GM12872 (cell line): ENCODE measurements at regions not wholly inside any gene's neighbourhood (a gene's known extent, or its start where the extent isn't known, plus 50 kb on each side); places are given as distances from the start of the nearest gene placed in this dataset.

ENCODE experiments used
- CTCF ChIP-seq: IDR thresholded peaks from 3 replicates; pipeline ENCODE4 v1.5.1; 2011; ENCODE audit warnings: low read depth, mild to moderate bottlenecking, low read length, moderate library complexity; ENCODE audit not compliant: insufficient read depth

DNA sequence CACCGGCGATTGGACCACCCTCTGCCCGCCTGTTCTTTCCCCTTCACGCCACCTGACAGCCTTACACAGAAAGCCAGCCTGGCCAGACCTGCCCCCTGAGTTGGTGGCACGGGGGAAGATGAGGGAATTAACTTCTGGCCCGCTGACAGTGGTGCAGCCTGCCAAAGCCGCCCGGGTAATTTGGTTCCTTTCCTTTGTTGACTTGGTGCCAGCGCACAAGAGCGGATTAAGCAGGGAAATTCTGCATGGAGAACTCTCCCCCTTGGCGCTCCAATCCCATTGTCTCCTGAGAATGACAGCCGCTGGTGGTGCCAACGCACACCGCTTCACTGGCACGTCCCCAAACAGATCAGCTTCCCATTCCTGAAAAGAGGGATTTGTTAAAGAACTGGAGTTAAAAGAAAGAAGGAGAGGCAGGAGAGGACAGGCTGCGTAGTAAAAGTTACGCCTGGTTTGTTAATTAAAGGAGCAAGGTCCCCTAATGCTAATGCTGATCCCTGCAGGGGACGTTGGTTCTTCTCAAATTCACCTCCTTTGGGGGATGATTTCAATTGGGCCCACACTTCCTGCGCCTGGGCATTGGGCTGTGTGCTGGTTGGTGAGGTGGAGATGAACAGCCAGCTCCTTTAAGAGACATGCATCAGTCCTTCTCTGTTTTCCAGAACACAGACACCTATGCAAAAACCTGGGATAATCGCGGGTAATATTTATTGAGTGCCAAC is 286.8 kb downstream of the MYCN start:
- no peak for TF ChIP-seq CTCF

DNA sequence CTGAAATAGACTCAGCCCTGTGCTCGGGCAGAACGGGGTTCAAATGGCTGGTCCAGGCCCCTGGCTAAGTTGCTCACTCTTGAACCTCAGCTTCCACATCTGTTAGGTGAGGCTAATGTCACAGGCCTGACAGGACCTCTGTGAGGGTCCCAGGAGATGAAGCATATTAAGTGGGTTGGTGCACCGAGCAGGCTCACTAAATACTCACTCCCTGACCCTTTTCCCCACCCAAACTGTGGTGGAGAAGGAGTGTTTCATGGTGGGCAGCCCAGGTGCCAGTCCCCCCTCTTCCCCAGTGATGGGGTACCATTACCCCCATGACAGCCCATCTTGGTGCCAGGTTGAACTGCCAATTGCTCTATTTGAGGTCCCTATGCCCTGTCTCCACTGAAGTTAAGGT is 286.0 kb downstream of the MYCN start:
- no peak for TF ChIP-seq CTCF

GRCh38 chr2:16225545-16225944 is 285.2 kb downstream of the MYCN start:
- no peak for TF ChIP-seq CTCF

DNA sequence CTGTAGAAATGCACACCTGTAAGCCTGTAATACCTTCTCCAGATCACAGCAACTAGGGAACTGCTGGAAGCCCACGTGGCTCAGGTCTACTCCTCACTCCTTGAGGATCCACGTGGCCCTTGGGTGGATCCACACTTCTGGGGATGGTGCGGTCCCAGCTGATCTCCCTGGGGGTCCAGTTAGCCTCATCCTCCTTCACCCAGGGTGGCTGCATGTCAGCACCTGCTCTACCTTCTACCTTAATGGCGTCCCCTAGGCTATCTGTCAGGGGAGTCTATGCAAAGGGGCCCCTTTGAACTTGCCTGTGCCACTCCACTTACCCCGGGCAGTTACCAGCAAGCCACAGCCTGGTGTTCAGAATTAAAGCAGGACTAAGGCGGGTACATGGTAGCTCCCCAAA is 284.7 kb downstream of the MYCN start:
- TF ChIP-seq CTCF = no peak

DNA sequence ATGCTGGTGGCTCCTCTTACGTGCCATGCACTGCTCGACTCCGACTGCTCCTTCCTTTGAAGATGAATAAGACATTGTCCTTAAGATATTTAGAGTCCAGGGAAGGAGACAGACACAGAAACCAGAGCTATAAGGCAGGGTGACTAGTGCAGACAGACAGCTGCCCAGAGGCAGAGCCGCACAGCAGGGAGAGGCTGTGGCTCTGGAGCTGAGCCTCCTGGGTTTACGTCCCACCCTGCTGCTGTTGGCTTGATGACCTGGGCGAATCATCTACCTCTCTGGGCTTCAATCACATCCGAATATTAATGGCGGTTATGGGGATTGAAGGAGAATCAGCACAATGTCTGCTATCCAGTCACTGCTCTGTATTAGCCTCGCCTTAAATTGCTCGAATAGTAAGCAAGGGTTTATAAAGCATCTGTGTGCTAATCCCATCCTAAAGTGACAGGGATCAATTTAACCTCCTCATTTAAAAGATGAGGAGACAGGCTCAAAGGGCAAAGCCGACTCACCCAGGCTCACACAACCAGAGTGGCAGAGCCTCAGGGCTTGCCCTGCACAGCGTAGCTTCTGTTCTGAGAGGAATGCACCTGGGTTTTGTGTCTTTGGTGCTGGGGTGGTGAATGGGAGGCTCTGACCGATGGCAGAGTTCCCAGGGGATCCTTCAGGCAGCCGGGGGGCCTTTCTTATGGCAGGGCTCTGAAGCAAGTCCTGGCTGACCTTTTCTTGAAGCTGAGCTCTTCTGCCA is 284.1 kb downstream of the MYCN start:
- TF ChIP-seq CTCF = no peak

DNA sequence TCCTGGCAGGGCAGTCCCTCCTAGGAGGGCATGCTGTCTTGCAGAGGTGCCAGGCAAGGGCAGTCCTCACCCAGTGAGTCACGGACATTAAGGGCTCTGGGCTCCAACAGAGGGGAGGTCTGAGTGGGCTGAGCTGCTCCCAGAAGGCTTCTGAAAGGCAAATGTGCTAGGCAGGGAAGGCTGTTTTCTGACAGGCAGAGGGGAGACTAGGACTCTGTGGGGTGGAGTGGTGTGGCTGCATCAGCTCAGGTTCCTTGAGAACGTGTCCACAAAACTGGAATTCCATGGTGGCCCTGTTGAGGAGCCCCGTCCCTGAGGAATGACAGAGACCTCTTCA is 283.5 kb downstream of the MYCN start:
- TF ChIP-seq CTCF = no peak

DNA sequence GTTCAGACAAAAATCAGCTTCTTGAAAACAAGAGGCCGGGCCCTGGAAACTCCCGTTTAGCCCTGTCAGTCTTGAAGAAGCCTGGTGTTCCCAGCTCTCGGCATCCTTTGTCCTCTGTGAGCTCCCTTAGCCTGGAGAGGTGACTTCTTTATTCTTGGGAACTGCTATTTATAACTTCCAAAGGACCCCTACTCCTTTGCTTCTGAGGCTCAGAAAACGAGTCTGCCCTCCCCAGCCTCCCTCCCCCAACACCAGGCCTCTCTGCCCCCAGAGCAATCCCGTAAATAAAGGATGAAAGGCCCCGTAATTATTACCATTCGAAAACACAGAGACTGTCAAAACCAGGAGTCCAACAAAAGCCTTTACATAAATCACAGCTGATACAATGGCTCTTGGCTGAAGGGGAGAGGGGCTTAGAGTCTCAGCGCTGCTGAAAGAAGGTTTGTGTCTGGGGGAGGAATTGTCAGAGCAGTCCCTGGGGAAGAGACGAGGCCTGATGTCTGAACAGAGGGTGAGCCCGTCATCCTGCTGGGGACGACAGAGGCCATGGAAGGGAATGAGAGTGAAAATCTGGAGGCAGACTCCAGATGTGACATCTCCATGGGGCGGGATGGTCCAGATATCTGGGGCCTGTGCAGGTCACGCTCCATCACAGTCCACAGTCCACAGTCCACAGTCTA is 283.0 kb downstream of the MYCN start:
- TF ChIP-seq CTCF = no peak
